ENCODE measurements at regions not wholly inside any gene's neighbourhood (a gene's known extent, or its start where the extent isn't known, plus 50 kb on each side); places are given as distances from the start of the nearest gene placed in this dataset.

GRCh38 chr5:56549096-56549886 lies 266.1 kb upstream of the MAP3K1 start:
- DNase-seq (ENCODE audit: low read depth), result no peak

GRCh38 chr5:56545016-56545415 lies 270.3 kb upstream of the MAP3K1 start:
- DNase-seq (ENCODE audit: low read depth), result no peak

- no peak for DNase-seq (ENCODE audit: low read depth)
Observed at GRCh38 chr5:56543441-56544388, 271.6 kb upstream of the MAP3K1 start.

- DNase-seq (ENCODE audit: low read depth), result no peak
Observed at GRCh38 chr5:56540266-56540665, 275.1 kb upstream of the MAP3K1 start.

GRCh38 chr5:56538580-56538979 lies 276.8 kb upstream of the MAP3K1 start:
- no peak for DNase-seq (ENCODE audit: low read depth)

- DNase-seq (ENCODE audit: low read depth), result no peak
Observed at GRCh38 chr5:56535347-56535746, 280.0 kb upstream of the MAP3K1 start.

- no peak for DNase-seq (ENCODE audit: low read depth)
Observed at GRCh38 chr5:56534102-56534829, 281.1 kb upstream of the MAP3K1 start.

GRCh38 chr5:56532466-56532865 lies 282.9 kb upstream of the MAP3K1 start:
- DNase-seq (ENCODE audit: low read depth), result no peak

GRCh38 chr5:56530626-56531138 lies 284.7 kb upstream of the MAP3K1 start:
- DNase-seq (ENCODE audit: low read depth), result no peak

- DNase-seq (ENCODE audit: low read depth), result no peak
Observed at GRCh38 chr5:56529666-56530430, 285.5 kb upstream of the MAP3K1 start.

GRCh38 chr5:56527174-56527573 lies 288.2 kb upstream of the MAP3K1 start:
- no peak for DNase-seq (ENCODE audit: low read depth)

GRCh38 chr5:56525113-56525512 lies 290.2 kb upstream of the MAP3K1 start:
- DNase-seq (ENCODE audit: low read depth), result no peak

- DNase-seq (ENCODE audit: low read depth), result no peak
Observed at GRCh38 chr5:56523790-56524575, 290.9 kb upstream of the ANKRD55 start.

GRCh38 chr5:56522960-56523359 lies 289.8 kb upstream of the ANKRD55 start:
- no peak for DNase-seq (ENCODE audit: low read depth)

GRCh38 chr5:56522169-56522568 lies 289.0 kb upstream of the ANKRD55 start:
- DNase-seq (ENCODE audit: low read depth), result no peak

- DNase-seq (ENCODE audit: low read depth), result no peak
Observed at GRCh38 chr5:56520986-56521730, 288.0 kb upstream of the ANKRD55 start.

- no peak for DNase-seq (ENCODE audit: low read depth)
Observed at GRCh38 chr5:56518820-56519219, 285.7 kb upstream of the ANKRD55 start.

- DNase-seq (ENCODE audit: low read depth), result no peak
Observed at GRCh38 chr5:56517011-56517416, 283.9 kb upstream of the ANKRD55 start.

- no peak for DNase-seq (ENCODE audit: low read depth)
Observed at GRCh38 chr5:56516441-56516840, 283.3 kb upstream of the ANKRD55 start.

- DNase-seq (ENCODE audit: low read depth), result no peak
Observed at GRCh38 chr5:56516035-56516434, 282.9 kb upstream of the ANKRD55 start.
